ENCODE measurements at regions not wholly inside any gene's neighbourhood (a gene's known extent, or its start where the extent isn't known, plus 50 kb on each side); places are given as distances from the start of the nearest gene placed in this dataset.

DNA sequence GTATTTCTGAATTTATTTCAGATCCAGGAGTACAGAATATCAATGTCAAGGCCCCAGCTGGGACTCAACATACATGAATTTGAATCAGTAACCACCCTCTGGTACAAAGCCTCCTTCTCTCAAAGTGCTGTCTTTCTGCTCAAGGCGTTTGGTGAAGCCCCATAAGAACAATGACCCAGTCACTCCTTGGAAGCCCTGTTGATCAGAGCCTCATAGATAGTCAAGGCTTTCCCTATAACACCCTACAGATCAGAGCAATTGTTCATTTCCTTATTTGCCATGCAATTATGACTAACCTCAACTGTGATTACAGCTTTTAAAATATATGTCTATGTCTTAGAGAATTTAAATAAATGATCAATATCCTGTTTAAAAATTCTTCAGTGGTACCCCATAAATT, 159.1 kb upstream of the CREB1 start:
- Histone ChIP-seq H3K79me1 (ENCODE audit: low read length) (no peaks in the 10 kb centered on the region), H4K8ac (ENCODE audit: low read depth, low read length) (no peak overlapping the region), H3K4me1 (ENCODE audit: control insufficient read depth in 1 of 2, insufficient read depth in 2 of 2, low read length in 2 of 2) (peaks cover 9 to 14% of the 10 kb centered on the region in 2 experiments), H2AK5ac (ENCODE audit: low read length) (no peak overlapping the region), H4K91ac (ENCODE audit: low read depth, low read length) (no peak overlapping the region), H3K18ac (ENCODE audit: low read length) (no peak overlapping the region), H3K9me3 (ENCODE audit: insufficient read depth, low read depth, low read length) (no peaks in the 10 kb centered on the region), H3K36me3 (ENCODE audit: control insufficient read depth in 1 of 2, insufficient read depth in 2 of 2, low read length in 2 of 2) (no peaks in the 10 kb centered on the region), H3K23ac (ENCODE audit: low read length) (no peak overlapping the region), H3K27ac (ENCODE audit: low read depth, low read length) (no peak overlapping the region), H2AFZ (ENCODE audit: insufficient read depth, low read length, poor library complexity) (no peak overlapping the region), H2BK12ac (ENCODE audit: low read length) (no peak overlapping the region), H3K4ac (ENCODE audit: low read depth, low read length) (no peak overlapping the region), H3K14ac (ENCODE audit: low read length) (no peak overlapping the region), H3K79me2 (ENCODE audit: control insufficient read depth, insufficient read depth, low read length, poor library complexity) (no peaks in the 10 kb centered on the region), H2BK120ac (ENCODE audit: insufficient read depth, low read length, poor library complexity) (no peak overlapping the region), H3K4me2 (ENCODE audit: low read length) (no peak overlapping the region), H3K27me3 (ENCODE audit: insufficient read depth, low read length) (no peaks in the 10 kb centered on the region), H3K9ac (ENCODE audit: low read length) (no peak overlapping the region), H4K12ac (ENCODE audit: low read depth, low read length) (no peak overlapping the region), H3K4me3 (ENCODE audit: low read depth, low read length) (no peak overlapping the region), H2BK5ac (ENCODE audit: low read depth, low read length, poor library complexity) (no peak overlapping the region)
- no CpG with 5 or more reads among the region's 1 CpG for WGBS (ENCODE audit: extremely low coverage, insufficient coverage, insufficient read length)
- no peak for DNase-seq

DNA sequence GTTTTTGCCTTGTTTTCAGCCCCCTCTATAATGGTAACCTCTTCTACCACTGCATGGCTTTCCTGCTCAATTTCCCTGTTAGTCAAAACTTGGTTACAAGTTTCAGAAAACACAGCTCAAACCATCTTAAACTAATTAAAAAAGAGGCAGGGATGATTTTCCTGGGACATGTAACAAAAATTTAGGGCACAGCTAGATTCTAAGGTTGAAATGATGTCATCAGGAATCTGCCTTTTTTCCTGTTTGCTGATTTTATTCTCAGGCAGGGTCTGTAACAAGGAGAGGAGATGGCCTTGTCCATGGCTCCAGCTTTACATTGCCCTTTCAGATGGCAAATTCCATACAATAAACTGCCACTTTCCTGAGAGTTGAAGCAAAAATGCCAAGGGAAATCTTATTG, 157.9 kb upstream of the CREB1 start:
- Histone ChIP-seq H3K18ac (ENCODE audit: low read length) (no peak overlapping the region), H2BK120ac (ENCODE audit: insufficient read depth, low read length, poor library complexity) (no peak overlapping the region), H3K4me2 (ENCODE audit: low read length) (no peak overlapping the region), H3K9ac (ENCODE audit: low read length) (no peak overlapping the region), H2AK5ac (ENCODE audit: low read length) (no peak overlapping the region), H2BK5ac (ENCODE audit: low read depth, low read length, poor library complexity) (no peak overlapping the region), H3K14ac (ENCODE audit: low read length) (no peak overlapping the region), H4K91ac (ENCODE audit: low read depth, low read length) (no peak overlapping the region), H3K79me2 (ENCODE audit: control insufficient read depth, insufficient read depth, low read length, poor library complexity) (no peaks in the 10 kb centered on the region), H3K4me3 (ENCODE audit: low read depth, low read length) (no peak overlapping the region), H3K36me3 (ENCODE audit: control insufficient read depth in 1 of 2, insufficient read depth in 2 of 2, low read length in 2 of 2) (no peaks in the 10 kb centered on the region), H4K12ac (ENCODE audit: low read depth, low read length) (no peak overlapping the region), H3K23ac (ENCODE audit: low read length) (no peak overlapping the region), H3K9me3 (ENCODE audit: insufficient read depth, low read depth, low read length) (no peaks in the 10 kb centered on the region), H4K8ac (ENCODE audit: low read depth, low read length) (no peak overlapping the region), H3K79me1 (ENCODE audit: low read length) (no peaks in the 10 kb centered on the region), H2AFZ (ENCODE audit: insufficient read depth, low read length, poor library complexity) (no peak overlapping the region), H3K4ac (ENCODE audit: low read depth, low read length) (no peak overlapping the region), H3K4me1 (ENCODE audit: control insufficient read depth in 1 of 2, insufficient read depth in 2 of 2, low read length in 2 of 2) (peaks cover 9 to 16% of the 10 kb centered on the region in 2 experiments), H2BK12ac (ENCODE audit: low read length) (no peak overlapping the region), H3K27ac (ENCODE audit: low read depth, low read length) (no peak overlapping the region), H3K27me3 (ENCODE audit: insufficient read depth, low read length) (no peaks in the 10 kb centered on the region)
- DNase-seq: no peak

DNA sequence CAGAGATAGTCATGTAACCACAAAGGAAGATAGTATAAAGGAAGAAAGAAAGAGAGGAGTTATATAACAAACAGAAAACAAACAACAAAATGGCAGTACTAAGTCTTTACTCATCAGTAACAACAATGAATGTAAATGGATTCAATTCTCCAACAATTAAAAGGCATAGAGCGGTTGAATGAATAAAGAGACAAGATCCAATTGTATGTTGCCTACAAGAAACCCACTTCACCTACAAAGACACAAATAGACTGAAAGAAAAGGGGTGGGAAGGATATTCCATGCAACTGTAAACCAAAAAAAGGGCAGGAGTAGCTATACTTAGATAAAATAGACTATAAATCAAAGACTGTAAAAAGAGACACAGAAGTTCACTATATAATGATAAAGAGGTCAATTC, 157.3 kb upstream of the CREB1 start:
- Histone ChIP-seq H3K9me3 (ENCODE audit: insufficient read depth, low read depth, low read length) (no peaks in the 10 kb centered on the region), H3K4me3 (ENCODE audit: low read depth, low read length) (no peak overlapping the region), H4K91ac (ENCODE audit: low read depth, low read length) (no peak overlapping the region), H3K27ac (ENCODE audit: low read depth, low read length) (no peak overlapping the region), H3K79me1 (ENCODE audit: low read length) (no peaks in the 10 kb centered on the region), H3K14ac (ENCODE audit: low read length) (no peak overlapping the region), H4K12ac (ENCODE audit: low read depth, low read length) (no peak overlapping the region), H2BK120ac (ENCODE audit: insufficient read depth, low read length, poor library complexity) (no peak overlapping the region), H3K79me2 (ENCODE audit: control insufficient read depth, insufficient read depth, low read length, poor library complexity) (no peaks in the 10 kb centered on the region), H4K8ac (ENCODE audit: low read depth, low read length) (no peak overlapping the region), H3K4me2 (ENCODE audit: low read length) (no peak overlapping the region), H3K36me3 (ENCODE audit: control insufficient read depth in 1 of 2, insufficient read depth in 2 of 2, low read length in 2 of 2) (no peaks in the 10 kb centered on the region), H2BK5ac (ENCODE audit: low read depth, low read length, poor library complexity) (no peak overlapping the region), H3K4me1 (ENCODE audit: control insufficient read depth in 1 of 2, insufficient read depth in 2 of 2, low read length in 2 of 2) (peaks cover 9 to 16% of the 10 kb centered on the region in 2 experiments), H3K4ac (ENCODE audit: low read depth, low read length) (no peak overlapping the region), H3K9ac (ENCODE audit: low read length) (no peak overlapping the region), H3K23ac (ENCODE audit: low read length) (no peak overlapping the region), H2BK12ac (ENCODE audit: low read length) (no peak overlapping the region), H2AK5ac (ENCODE audit: low read length) (no peak overlapping the region), H3K18ac (ENCODE audit: low read length) (no peak overlapping the region), H2AFZ (ENCODE audit: insufficient read depth, low read length, poor library complexity) (no peak overlapping the region), H3K27me3 (ENCODE audit: insufficient read depth, low read length) (no peaks in the 10 kb centered on the region)
- DNase-seq: no peak
- WGBS (ENCODE audit: extremely low coverage, insufficient coverage, insufficient read length): no CpG with 5 or more reads among the region's 1 CpG

DNA sequence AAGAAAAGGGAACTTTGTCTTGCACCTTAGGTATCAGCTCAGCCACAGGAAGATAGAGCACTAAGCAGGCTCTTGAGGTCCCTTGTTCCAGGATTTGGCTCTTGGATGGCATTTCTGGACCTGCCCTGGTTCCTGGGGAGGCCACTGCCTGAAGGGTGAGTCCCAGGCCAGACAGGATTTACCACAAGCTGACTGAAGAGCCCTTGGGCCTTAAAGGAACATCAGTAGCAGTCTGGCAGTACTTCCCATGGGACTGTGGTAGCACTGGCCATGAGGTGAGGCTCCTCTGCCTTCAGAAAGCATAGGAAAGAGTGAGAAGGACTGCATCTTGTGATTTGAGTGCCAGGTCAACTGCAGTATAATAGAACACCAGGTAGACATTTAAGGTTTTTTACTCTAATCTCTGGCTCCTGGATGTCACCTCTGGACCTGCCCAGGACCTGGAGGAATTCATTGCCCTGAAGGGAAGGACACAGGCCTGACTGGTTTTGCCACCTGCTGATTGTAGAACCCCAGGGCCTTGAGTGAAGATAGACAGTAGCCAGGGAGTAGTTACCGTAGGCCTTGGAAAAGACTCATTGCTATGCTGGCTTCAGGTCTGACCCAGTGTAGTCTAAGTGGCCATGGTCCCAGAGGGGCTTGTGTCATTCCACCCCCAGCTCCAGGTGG, 154.4 kb upstream of the CREB1 start:
- H3K18ac ChIP-seq (ENCODE audit: low read length): no peak overlapping the region
- no peak overlapping the region for H3K4me2 ChIP-seq (ENCODE audit: low read length)
- no peak overlapping the region for H3K23ac ChIP-seq (ENCODE audit: low read length)
- H3K79me2 ChIP-seq (ENCODE audit: control insufficient read depth, insufficient read depth, low read length, poor library complexity): no peaks in the 10 kb centered on the region
- no peaks in the 10 kb centered on the region for H3K9me3 ChIP-seq (ENCODE audit: insufficient read depth, low read depth, low read length)
- peak; percentile 71 to 80 for DNase-seq
- WGBS (ENCODE audit: extremely low coverage, insufficient coverage, insufficient read length): no CpG with 5 or more reads among the region's 1 CpG
- H2BK12ac ChIP-seq (ENCODE audit: low read length): no peak overlapping the region
- no peak overlapping the region for H4K91ac ChIP-seq (ENCODE audit: low read depth, low read length)
- H2AK5ac ChIP-seq (ENCODE audit: low read length): no peak overlapping the region
- H2BK5ac ChIP-seq (ENCODE audit: low read depth, low read length, poor library complexity): peak overlapping the region; percentile 15
- no peaks in the 10 kb centered on the region for H3K36me3 ChIP-seq (ENCODE audit: control insufficient read depth in 1 of 2, insufficient read depth in 2 of 2, low read length in 2 of 2)
- peak overlapping the region; percentile 26 for H3K27ac ChIP-seq (ENCODE audit: low read depth, low read length)
- H4K8ac ChIP-seq (ENCODE audit: low read depth, low read length): no peak overlapping the region
- no peak overlapping the region for H3K14ac ChIP-seq (ENCODE audit: low read length)
- peaks cover 9 to 17% of the 10 kb centered on the region in 2 experiments for H3K4me1 ChIP-seq (ENCODE audit: control insufficient read depth in 1 of 2, insufficient read depth in 2 of 2, low read length in 2 of 2)
- H3K4me3 ChIP-seq (ENCODE audit: low read depth, low read length): no peak overlapping the region
- H3K4ac ChIP-seq (ENCODE audit: low read depth, low read length): no peak overlapping the region
- no peak overlapping the region for H2BK120ac ChIP-seq (ENCODE audit: insufficient read depth, low read length, poor library complexity)
- H3K9ac ChIP-seq (ENCODE audit: low read length): no peak overlapping the region
- H3K79me1 ChIP-seq (ENCODE audit: low read length): no peaks in the 10 kb centered on the region
- H4K12ac ChIP-seq (ENCODE audit: low read depth, low read length): no peak overlapping the region
- no peak overlapping the region for H2AFZ ChIP-seq (ENCODE audit: insufficient read depth, low read length, poor library complexity)
- no peaks in the 10 kb centered on the region for H3K27me3 ChIP-seq (ENCODE audit: insufficient read depth, low read length)

Measured in trophoblast cell (in vitro differentiated cells and primary cell).